GM23338 (cell line): ENCODE measurements at regions not wholly inside any gene's neighbourhood (a gene's known extent, or its start where the extent isn't known, plus 50 kb on each side); places are given as distances from the start of the nearest gene placed in this dataset.

Experiments
- ATAC-seq: fragments of 200-7000 bp; cut with Tn5 transposase; 3 replicates; pipeline ENCODE4 v1.9.1; 2020
- DNase-seq: peaks from one replicate; pipeline ENCODE4 v3.0.0-alpha.2; 2015; ENCODE audit warnings: low spot score
- H2AFZ ChIP-seq: fragments of 200-600 bp; sonication (generic); 2 replicates; pipeline ENCODE4 v1.8.0; 2016; ENCODE audit warnings: antibody characterized with exemption, mild to moderate bottlenecking, moderate library complexity
- H3F3A ChIP-seq: fragments of 200-600 bp; sonication (generic); replicated peaks from 2 replicates; pipeline ENCODE4 v1.8.0; 2017; ENCODE audit warnings: antibody characterized with exemption, mixed run types, low read depth
- H3K27ac ChIP-seq: fragments of 200-600 bp; sonication (generic); 2 replicates; pipeline ENCODE4 v1.6.1; 2016; ENCODE audit warnings: low read depth
- H3K27me3 ChIP-seq: fragments of 200-600 bp; sonication (generic); 2 replicates; pipeline ENCODE4 v1.8.0; 2016; ENCODE audit warnings: mild to moderate bottlenecking, mixed run types, moderate library complexity; ENCODE audit not compliant: insufficient read depth
- H3K36me3 ChIP-seq: fragments of 200-600 bp; sonication (generic); 2 replicates; pipeline ENCODE4 v1.8.0; 2016; ENCODE audit warnings: mild to moderate bottlenecking; ENCODE audit not compliant: insufficient read depth
- H3K4me1 ChIP-seq: fragments of 200-600 bp; sonication (generic); 2 replicates; pipeline ENCODE4 v1.8.0; 2016; ENCODE audit warnings: mild to moderate bottlenecking, moderate library complexity; ENCODE audit not compliant: insufficient read depth
- H3K4me2 ChIP-seq: fragments of 200-600 bp; sonication (generic); 2 replicates; pipeline ENCODE4 v1.7.1; 2017; ENCODE audit warnings: mixed run types
- H3K4me3 ChIP-seq: fragments of 200-600 bp; sonication (generic); 2 replicates; pipeline ENCODE4 v1.6.1; 2016; ENCODE audit warnings: mixed run types
- H3K79me2 ChIP-seq: fragments of 200-600 bp; sonication (generic); replicated peaks from 2 replicates; pipeline ENCODE4 v1.8.0; 2017; ENCODE audit warnings: mild to moderate bottlenecking; ENCODE audit not compliant: insufficient read depth
- H3K9me2 ChIP-seq: fragments of 200-600 bp; sonication (generic); 2 replicates; pipeline ENCODE4 v1.8.0; 2017; ENCODE audit not compliant: insufficient read depth
- H4K20me1 ChIP-seq: fragments of 200-600 bp; sonication (generic); replicated peaks from 2 replicates; pipeline ENCODE4 v1.8.0; 2017; ENCODE audit warnings: mild to moderate bottlenecking; ENCODE audit not compliant: insufficient read depth
- H3K27ac Mint-ChIP-seq: 2 replicates; pipeline ENCODE4 v1.8.0; 2020; ENCODE audit warnings: inconsistent platforms, mild to moderate bottlenecking, moderate library complexity, mixed read lengths
- H3K27me3 Mint-ChIP-seq: 3 replicates; pipeline ENCODE4 v1.8.0; 2022; ENCODE audit warnings: low read depth, mild to moderate bottlenecking, moderate library complexity, mixed read lengths, inconsistent platforms; ENCODE audit not compliant: insufficient read depth, poor library complexity
- H3K36me3 Mint-ChIP-seq: 3 replicates; pipeline ENCODE4 v1.8.0; 2021; ENCODE audit warnings: low read depth, mild to moderate bottlenecking, inconsistent platforms, moderate library complexity, mixed read lengths
- H3K4me1 Mint-ChIP-seq: 3 replicates; pipeline ENCODE4 v1.8.0; 2020; ENCODE audit warnings: mild to moderate bottlenecking, inconsistent platforms, mixed read lengths
- H3K4me3 Mint-ChIP-seq: 3 replicates; pipeline ENCODE4 v1.8.0; 2021; ENCODE audit warnings: moderate library complexity, mild to moderate bottlenecking, inconsistent platforms, mixed read lengths
- H3K9me3 Mint-ChIP-seq: 3 replicates; pipeline ENCODE4 v1.8.0; 2020; ENCODE audit warnings: moderate library complexity, mild to moderate bottlenecking, inconsistent platforms, mixed read lengths
- POLR2AphosphoS5 ChIP-seq: IDR thresholded peaks from 2 replicates; pipeline ENCODE4 v1.6.1; 2016; ENCODE audit warnings: antibody characterized with exemption, low read depth
- TF ChIP-seq, protein P1 (sequence below), 2 experiments: fragments of 200-600 bp in 1 of 2; sonication (generic) in 1 of 2; conservative IDR thresholded peaks; 2 replicates each; pipeline versions ENCODE4 v1.5.1 to v1.6.1; 2016 to 2017; ENCODE audit warnings: antibody characterized with exemption in 2 of 2, low read depth in 2 of 2, mild to moderate bottlenecking in 2 of 2, moderate library complexity in 1 of 2
- TF ChIP-seq, protein P2 (sequence below): fragments of 250-450 bp; sonication (Bioruptor Pico); IDR thresholded peaks from 2 replicates; pipeline ENCODE4 v1.5.0; 2020; ENCODE audit warnings: mild to moderate bottlenecking, moderate library complexity
- TF ChIP-seq, protein P3 (sequence below): IDR thresholded peaks from one replicate; pipeline ENCODE4 v1.6.1; 2018; ENCODE audit warnings: antibody characterized with exemption; ENCODE audit not compliant: unreplicated experiment

DNA sequence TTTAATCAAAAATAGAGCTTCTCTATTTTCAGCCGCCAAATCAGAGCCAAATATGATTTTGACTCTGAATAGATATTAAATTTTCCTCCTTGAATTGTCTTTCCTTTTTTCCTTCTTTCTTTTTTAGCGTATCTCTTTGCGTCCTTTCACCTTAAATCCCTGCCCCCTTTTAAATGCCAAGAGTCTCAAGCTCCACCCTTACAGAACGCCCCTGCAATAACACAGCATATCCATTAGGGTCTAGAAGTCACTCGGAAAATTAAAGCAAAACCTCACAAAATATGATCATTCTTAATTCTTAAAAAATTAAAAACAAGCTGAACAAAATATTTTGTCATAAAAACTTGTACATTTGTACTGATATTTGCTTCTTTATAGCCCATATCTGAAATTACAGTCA, 51.3 kb upstream of the GRM8 start:
- H3K79me2 ChIP-seq = no peaks in the 10 kb centered on the region
- peaks cover 5% of the 10 kb centered on the region; the same call in 2 of the 3 replicates for H3K4me1 Mint-ChIP-seq
- H4K20me1 ChIP-seq = no peaks in the 10 kb centered on the region
- no peak overlapping the region for H3K4me3 Mint-ChIP-seq
- ATAC-seq (peak; percentile 60), DNase-seq (peak; percentile 46)
- H3K4me2 ChIP-seq = no peak overlapping the region
- H3F3A ChIP-seq = no peaks in the 10 kb centered on the region
- TF ChIP-seq, protein P1, sequence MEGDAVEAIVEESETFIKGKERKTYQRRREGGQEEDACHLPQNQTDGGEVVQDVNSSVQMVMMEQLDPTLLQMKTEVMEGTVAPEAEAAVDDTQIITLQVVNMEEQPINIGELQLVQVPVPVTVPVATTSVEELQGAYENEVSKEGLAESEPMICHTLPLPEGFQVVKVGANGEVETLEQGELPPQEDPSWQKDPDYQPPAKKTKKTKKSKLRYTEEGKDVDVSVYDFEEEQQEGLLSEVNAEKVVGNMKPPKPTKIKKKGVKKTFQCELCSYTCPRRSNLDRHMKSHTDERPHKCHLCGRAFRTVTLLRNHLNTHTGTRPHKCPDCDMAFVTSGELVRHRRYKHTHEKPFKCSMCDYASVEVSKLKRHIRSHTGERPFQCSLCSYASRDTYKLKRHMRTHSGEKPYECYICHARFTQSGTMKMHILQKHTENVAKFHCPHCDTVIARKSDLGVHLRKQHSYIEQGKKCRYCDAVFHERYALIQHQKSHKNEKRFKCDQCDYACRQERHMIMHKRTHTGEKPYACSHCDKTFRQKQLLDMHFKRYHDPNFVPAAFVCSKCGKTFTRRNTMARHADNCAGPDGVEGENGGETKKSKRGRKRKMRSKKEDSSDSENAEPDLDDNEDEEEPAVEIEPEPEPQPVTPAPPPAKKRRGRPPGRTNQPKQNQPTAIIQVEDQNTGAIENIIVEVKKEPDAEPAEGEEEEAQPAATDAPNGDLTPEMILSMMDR (conservative IDR thresholded peaks at IDR 0.05; ENCODE audit: low read depth in 2 of 2) = peak in 1 of 2 experiments; percentile 42; a peak in 2 of 4 replicates
- TF ChIP-seq, protein P2, sequence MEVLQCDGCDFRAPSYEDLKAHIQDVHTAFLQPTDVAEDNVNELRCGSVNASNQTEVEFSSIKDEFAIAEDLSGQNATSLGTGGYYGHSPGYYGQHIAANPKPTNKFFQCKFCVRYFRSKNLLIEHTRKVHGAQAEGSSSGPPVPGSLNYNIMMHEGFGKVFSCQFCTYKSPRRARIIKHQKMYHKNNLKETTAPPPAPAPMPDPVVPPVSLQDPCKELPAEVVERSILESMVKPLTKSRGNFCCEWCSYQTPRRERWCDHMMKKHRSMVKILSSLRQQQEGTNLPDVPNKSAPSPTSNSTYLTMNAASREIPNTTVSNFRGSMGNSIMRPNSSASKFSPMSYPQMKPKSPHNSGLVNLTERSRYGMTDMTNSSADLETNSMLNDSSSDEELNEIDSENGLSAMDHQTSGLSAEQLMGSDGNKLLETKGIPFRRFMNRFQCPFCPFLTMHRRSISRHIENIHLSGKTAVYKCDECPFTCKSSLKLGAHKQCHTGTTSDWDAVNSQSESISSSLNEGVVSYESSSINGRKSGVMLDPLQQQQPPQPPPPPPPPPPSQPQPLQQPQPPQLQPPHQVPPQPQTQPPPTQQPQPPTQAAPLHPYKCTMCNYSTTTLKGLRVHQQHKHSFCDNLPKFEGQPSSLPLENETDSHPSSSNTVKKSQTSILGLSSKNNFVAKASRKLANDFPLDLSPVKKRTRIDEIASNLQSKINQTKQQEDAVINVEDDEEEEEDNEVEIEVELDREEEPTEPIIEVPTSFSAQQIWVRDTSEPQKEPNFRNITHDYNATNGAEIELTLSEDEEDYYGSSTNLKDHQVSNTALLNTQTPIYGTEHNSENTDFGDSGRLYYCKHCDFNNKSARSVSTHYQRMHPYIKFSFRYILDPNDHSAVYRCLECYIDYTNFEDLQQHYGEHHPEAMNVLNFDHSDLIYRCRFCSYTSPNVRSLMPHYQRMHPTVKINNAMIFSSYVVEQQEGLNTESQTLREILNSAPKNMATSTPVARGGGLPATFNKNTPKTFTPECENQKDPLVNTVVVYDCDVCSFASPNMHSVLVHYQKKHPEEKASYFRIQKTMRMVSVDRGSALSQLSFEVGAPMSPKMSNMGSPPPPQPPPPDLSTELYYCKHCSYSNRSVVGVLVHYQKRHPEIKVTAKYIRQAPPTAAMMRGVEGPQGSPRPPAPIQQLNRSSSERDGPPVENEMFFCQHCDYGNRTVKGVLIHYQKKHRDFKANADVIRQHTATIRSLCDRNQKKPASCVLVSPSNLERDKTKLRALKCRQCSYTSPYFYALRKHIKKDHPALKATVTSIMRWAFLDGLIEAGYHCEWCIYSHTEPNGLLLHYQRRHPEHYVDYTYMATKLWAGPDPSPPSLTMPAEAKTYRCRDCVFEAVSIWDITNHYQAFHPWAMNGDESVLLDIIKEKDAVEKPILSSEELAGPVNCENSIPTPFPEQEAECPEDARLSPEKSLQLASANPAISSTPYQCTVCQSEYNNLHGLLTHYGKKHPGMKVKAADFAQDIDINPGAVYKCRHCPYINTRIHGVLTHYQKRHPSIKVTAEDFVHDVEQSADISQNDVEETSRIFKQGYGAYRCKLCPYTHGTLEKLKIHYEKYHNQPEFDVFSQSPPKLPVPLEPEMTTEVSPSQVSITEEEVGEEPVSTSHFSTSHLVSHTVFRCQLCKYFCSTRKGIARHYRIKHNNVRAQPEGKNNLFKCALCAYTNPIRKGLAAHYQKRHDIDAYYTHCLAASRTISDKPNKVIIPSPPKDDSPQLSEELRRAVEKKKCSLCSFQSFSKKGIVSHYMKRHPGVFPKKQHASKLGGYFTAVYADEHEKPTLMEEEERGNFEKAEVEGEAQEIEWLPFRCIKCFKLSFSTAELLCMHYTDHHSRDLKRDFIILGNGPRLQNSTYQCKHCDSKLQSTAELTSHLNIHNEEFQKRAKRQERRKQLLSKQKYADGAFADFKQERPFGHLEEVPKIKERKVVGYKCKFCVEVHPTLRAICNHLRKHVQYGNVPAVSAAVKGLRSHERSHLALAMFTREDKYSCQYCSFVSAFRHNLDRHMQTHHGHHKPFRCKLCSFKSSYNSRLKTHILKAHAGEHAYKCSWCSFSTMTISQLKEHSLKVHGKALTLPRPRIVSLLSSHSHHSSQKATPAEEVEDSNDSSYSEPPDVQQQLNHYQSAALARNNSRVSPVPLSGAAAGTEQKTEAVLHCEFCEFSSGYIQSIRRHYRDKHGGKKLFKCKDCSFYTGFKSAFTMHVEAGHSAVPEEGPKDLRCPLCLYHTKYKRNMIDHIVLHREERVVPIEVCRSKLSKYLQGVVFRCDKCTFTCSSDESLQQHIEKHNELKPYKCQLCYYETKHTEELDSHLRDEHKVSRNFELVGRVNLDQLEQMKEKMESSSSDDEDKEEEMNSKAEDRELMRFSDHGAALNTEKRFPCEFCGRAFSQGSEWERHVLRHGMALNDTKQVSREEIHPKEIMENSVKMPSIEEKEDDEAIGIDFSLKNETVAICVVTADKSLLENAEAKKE (CRISPR knock-in tag) = no peak
- TF ChIP-seq POLR2AphosphoS5 = no peak
- TF ChIP-seq, protein P3, sequence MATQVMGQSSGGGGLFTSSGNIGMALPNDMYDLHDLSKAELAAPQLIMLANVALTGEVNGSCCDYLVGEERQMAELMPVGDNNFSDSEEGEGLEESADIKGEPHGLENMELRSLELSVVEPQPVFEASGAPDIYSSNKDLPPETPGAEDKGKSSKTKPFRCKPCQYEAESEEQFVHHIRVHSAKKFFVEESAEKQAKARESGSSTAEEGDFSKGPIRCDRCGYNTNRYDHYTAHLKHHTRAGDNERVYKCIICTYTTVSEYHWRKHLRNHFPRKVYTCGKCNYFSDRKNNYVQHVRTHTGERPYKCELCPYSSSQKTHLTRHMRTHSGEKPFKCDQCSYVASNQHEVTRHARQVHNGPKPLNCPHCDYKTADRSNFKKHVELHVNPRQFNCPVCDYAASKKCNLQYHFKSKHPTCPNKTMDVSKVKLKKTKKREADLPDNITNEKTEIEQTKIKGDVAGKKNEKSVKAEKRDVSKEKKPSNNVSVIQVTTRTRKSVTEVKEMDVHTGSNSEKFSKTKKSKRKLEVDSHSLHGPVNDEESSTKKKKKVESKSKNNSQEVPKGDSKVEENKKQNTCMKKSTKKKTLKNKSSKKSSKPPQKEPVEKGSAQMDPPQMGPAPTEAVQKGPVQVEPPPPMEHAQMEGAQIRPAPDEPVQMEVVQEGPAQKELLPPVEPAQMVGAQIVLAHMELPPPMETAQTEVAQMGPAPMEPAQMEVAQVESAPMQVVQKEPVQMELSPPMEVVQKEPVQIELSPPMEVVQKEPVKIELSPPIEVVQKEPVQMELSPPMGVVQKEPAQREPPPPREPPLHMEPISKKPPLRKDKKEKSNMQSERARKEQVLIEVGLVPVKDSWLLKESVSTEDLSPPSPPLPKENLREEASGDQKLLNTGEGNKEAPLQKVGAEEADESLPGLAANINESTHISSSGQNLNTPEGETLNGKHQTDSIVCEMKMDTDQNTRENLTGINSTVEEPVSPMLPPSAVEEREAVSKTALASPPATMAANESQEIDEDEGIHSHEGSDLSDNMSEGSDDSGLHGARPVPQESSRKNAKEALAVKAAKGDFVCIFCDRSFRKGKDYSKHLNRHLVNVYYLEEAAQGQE = no peak
- H3K36me3 ChIP-seq = no peaks in the 10 kb centered on the region
- H3K4me3 ChIP-seq = no peak overlapping the region
- H3K9me2 ChIP-seq = no peaks in the 10 kb centered on the region
- H3K36me3 Mint-ChIP-seq = no peaks in the 10 kb centered on the region
- H3K4me1 ChIP-seq = peaks cover 5% of the 10 kb centered on the region; the same call in 1 of the 2 replicates
- no peak overlapping the region for H3K27ac Mint-ChIP-seq
- H3K27me3 ChIP-seq = no peaks in the 10 kb centered on the region
- H3K9me3 Mint-ChIP-seq = peaks cover 6% of the 10 kb centered on the region; the same call in 1 of the 3 replicates
- H3K27me3 Mint-ChIP-seq = no peaks in the 10 kb centered on the region
- H3K27ac ChIP-seq = no peak overlapping the region
- H2AFZ ChIP-seq = no peak overlapping the region
